HCT116 (cell line): ENCODE measurements at regions not wholly inside any gene's neighbourhood (a gene's known extent, or its start where the extent isn't known, plus 50 kb on each side); places are given as distances from the start of the nearest gene placed in this dataset.

Experiments used
- ATAC-seq: fragments of 200-7000 bp; cut with Tn5 transposase; 2 replicates; pipeline ENCODE4 v1.9.1; 2020; ENCODE audit warnings: mild to moderate bottlenecking, moderate library complexity
- BruUV-seq: library from RNA; stranded (reverse); fragments of 400-500 nt; replicated peaks from 2 replicates; lab custom pipeline; 2021; lab: Mats Ljungman, UMichigan
- CTCF ChIA-PET: fragments of 300-600 bp; sonication (Branson Sonifier 250); formaldehyde crosslinking; loops from one replicate; lab custom pipeline; 2021; ENCODE audit warnings: antibody characterized with exemption; lab: Charles Lee
- POLR2A ChIA-PET: fragments of 300-600, 350-600 bp; sonication (Branson Sonifier 250); formaldehyde crosslinking; loops from one replicate; lab custom pipeline; 2021; ENCODE audit warnings: antibody characterized with exemption; lab: Charles Lee
- RAD21 ChIA-PET, 2 experiments: fragments of 300-600 bp; sonication (Branson Sonifier 250); formaldehyde crosslinking; loops; one replicate each; lab custom pipeline; 2023; ENCODE audit warnings: low total read pairs in 2 of 2; ENCODE audit not compliant: uncharacterized antibody in 2 of 2, unreplicated experiment in 2 of 2, low non-redundant PET in 1 of 2; lab: Charles Lee
- DNase-seq: peaks from one replicate; pipeline ENCODE4 v3.0.0-alpha.2; 2010; ENCODE audit warnings: low read depth, low spot score
- H2AFZ ChIP-seq: fragments of 200-600 bp; shearing (Covaris generic), sonication (generic); 2 replicates; pipeline ENCODE4 v1.6.1; 2017; ENCODE audit warnings: low read depth, mixed run types, mixed read lengths, antibody characterized with exemption, low read length; ENCODE audit not compliant: poor library complexity, severe bottlenecking
- H3K27ac ChIP-seq: 2 replicates; pipeline ENCODE4 v1.5.1; 2012; ENCODE audit warnings: low read depth, low read length
- H3K27me3 ChIP-seq: fragments of 200-600 bp; sonication (generic); 2 replicates; pipeline ENCODE4 v1.6.1; 2016; ENCODE audit warnings: mixed run types, low read length, mixed read lengths; ENCODE audit not compliant: insufficient read depth
- H3K36me3 ChIP-seq, 2 experiments: fragments of 200-500 bp in 1 of 2; fragments of 200-600 bp in 1 of 2; sonication (Bioruptor generic) in 1 of 2; sonication (generic) in 1 of 2; 2 replicates each; pipeline versions ENCODE4 v1.5.1 to v1.6.1; 2014 to 2016; ENCODE audit warnings: low read length in 2 of 2, inconsistent platforms in 1 of 2, mixed read lengths in 1 of 2, mixed run types in 1 of 2; ENCODE audit not compliant: insufficient read depth in 2 of 2, control insufficient read depth in 1 of 2
- H3K4me1 ChIP-seq, 2 experiments: fragments of 200-600 bp in 1 of 2; sonication (generic) in 1 of 2; 2 replicates each; pipeline versions ENCODE4 v1.5.1 to v1.6.1; 2012 to 2017; ENCODE audit warnings: low read length in 2 of 2, inconsistent platforms in 1 of 2, mild to moderate bottlenecking in 1 of 2, mixed read lengths in 1 of 2, mixed run types in 1 of 2, moderate library complexity in 1 of 2; ENCODE audit not compliant: insufficient read depth in 2 of 2, control insufficient read depth in 1 of 2
- H3K4me2 ChIP-seq: fragments of 200-600 bp; sonication (generic); 2 replicates; pipeline ENCODE4 v1.6.1; 2017; ENCODE audit warnings: mixed run types, low read length, mixed read lengths
- H3K4me3 ChIP-seq, 2 experiments: fragments of 200-600 bp in 1 of 2; sonication (generic) in 1 of 2; replicated peaks in 1 of 2; 2 replicates each; pipeline ENCODE4 v1.5.1; 2011 to 2016; ENCODE audit warnings: low read length in 2 of 2, control low read depth in 1 of 2, low read depth in 1 of 2, mild to moderate bottlenecking in 1 of 2, mixed read lengths in 1 of 2, mixed run types in 1 of 2
- H3K79me2 ChIP-seq: fragments of 200-600 bp; sonication (generic); 2 replicates; pipeline ENCODE4 v1.6.1; 2017; ENCODE audit warnings: mild to moderate bottlenecking, mixed run types, low read length, moderate library complexity, mixed read lengths; ENCODE audit not compliant: insufficient read depth
- H3K9ac ChIP-seq: fragments of 200-600 bp; sonication (generic); 2 replicates; pipeline ENCODE4 v1.6.1; 2016; ENCODE audit warnings: low read length, mixed read lengths
- H3K9me2 ChIP-seq: fragments of 200-600 bp; sonication (generic), shearing (Covaris generic); 2 replicates; pipeline ENCODE4 v1.6.1; 2017; ENCODE audit warnings: mixed run types, mild to moderate bottlenecking, moderate library complexity; ENCODE audit not compliant: insufficient read depth
- H3K9me3 ChIP-seq, 2 experiments: fragments of 200-500 bp in 1 of 2; fragments of 200-600 bp in 1 of 2; sonication (Bioruptor generic) in 1 of 2; sonication (generic) in 1 of 2; 2 replicates each; pipeline ENCODE4 v1.6.1; 2014 to 2017; ENCODE audit warnings: low read length in 2 of 2, mixed read lengths in 2 of 2, inconsistent platforms in 1 of 2, low read depth in 1 of 2, mild to moderate bottlenecking in 1 of 2, mixed run types in 1 of 2, moderate library complexity in 1 of 2; ENCODE audit not compliant: control insufficient read depth in 1 of 2, insufficient read depth in 1 of 2
- H4K20me1 ChIP-seq: fragments of 200-600 bp; sonication (generic), shearing (Covaris generic); 2 replicates; pipeline ENCODE4 v1.6.1; 2017; ENCODE audit warnings: mixed run types, mild to moderate bottlenecking, moderate library complexity; ENCODE audit not compliant: insufficient read depth
- CBX3 ChIP-seq: IDR thresholded peaks from 2 replicates; pipeline ENCODE4 v1.6.1; 2012; ENCODE audit warnings: low read depth
- CTCF ChIP-seq, 3 experiments: fragments of 200-600 bp in 1 of 3; sonication (generic) in 1 of 3; IDR thresholded peaks in 2 of 3; conservative IDR thresholded peaks in 1 of 3; 2 replicates each; pipeline ENCODE4 v1.5.1; 2012 to 2017; ENCODE audit warnings: low read depth in 2 of 3, low read length in 2 of 3, antibody characterized with exemption in 1 of 3, borderline replicate concordance in 1 of 3, control low read depth in 1 of 3, mild to moderate bottlenecking in 1 of 3, mixed read lengths in 1 of 3, mixed run types in 1 of 3, moderate library complexity in 1 of 3; ENCODE audit not compliant: insufficient read depth in 1 of 3
- EGR1 ChIP-seq: IDR thresholded peaks from 2 replicates; pipeline ENCODE4 v1.6.1; 2012; ENCODE audit warnings: low read depth
- ELF1 ChIP-seq: IDR thresholded peaks from 2 replicates; pipeline ENCODE4 v1.6.1; 2012; ENCODE audit warnings: low read depth, borderline replicate concordance
- FOSL1 ChIP-seq: IDR thresholded peaks from 2 replicates; pipeline ENCODE4 v1.6.1; 2012; ENCODE audit warnings: low read depth
- POLR2A ChIP-seq: IDR thresholded peaks from 2 replicates; pipeline ENCODE4 v1.7.0; 2011; ENCODE audit warnings: borderline replicate concordance; ENCODE audit not compliant: insufficient read depth, insufficient read length; ENCODE audit errors: extremely low read depth
- REST ChIP-seq: IDR thresholded peaks from 2 replicates; pipeline ENCODE4 v1.6.1; 2012; ENCODE audit warnings: low read depth
- SIN3A ChIP-seq: IDR thresholded peaks from 2 replicates; pipeline ENCODE4 v1.6.1; 2012; ENCODE audit warnings: low read depth
- SP1 ChIP-seq: IDR thresholded peaks from 2 replicates; pipeline ENCODE4 v1.6.1; 2012; ENCODE audit warnings: low read depth
- SRF ChIP-seq: IDR thresholded peaks from 2 replicates; pipeline ENCODE4 v1.6.1; 2012; ENCODE audit warnings: low read depth
- YY1 ChIP-seq: IDR thresholded peaks from 2 replicates; pipeline ENCODE4 v1.6.1; 2011; ENCODE audit warnings: low read length, low read depth, moderate library complexity, mild to moderate bottlenecking; ENCODE audit not compliant: insufficient replicate concordance; ENCODE audit errors: extremely low read depth
- ZBTB33 ChIP-seq: IDR thresholded peaks from 2 replicates; pipeline ENCODE4 v1.6.1; 2011; ENCODE audit warnings: mild to moderate bottlenecking, low read length, moderate library complexity; ENCODE audit not compliant: insufficient replicate concordance; ENCODE audit errors: extremely low read depth
- ZNF274 ChIP-seq: fragments of 200-500 bp; sonication (Bioruptor generic); IDR thresholded peaks from 2 replicates; pipeline ENCODE4 v1.6.1; 2014; ENCODE audit warnings: mild to moderate bottlenecking, low read depth, low read length, inconsistent platforms
- intact Hi-C: fragments of 100-400 bp; cut with micrococcal nuclease; formaldehyde crosslinking; loops from 2 replicates; pipeline ENCODE4 v1.10.0; 2022

GRCh38 chr17:63041251-63041650, 75.2 kb downstream of the TANC2 start (continued):
- TF ChIP-seq ZBTB33, result no peak
- TF ChIP-seq, all 23 proteins: peak for 0

- RAD21 ChIA-PET, result no interaction called here
- Histone ChIP-seq H3K36me3 (no peaks in the 10 kb centered on the region), H3K79me2 (peaks cover 11% of the 10 kb centered on the region), H3K9ac (no peak overlapping the region), H3K4me1 (peaks cover 19% of the 10 kb centered on the region in 2 experiments), H3K27me3 (no peaks in the 10 kb centered on the region), H4K20me1 (no peaks in the 10 kb centered on the region), H2AFZ (no peak overlapping the region), H3K9me2 (no peaks in the 10 kb centered on the region; the same call in 1 of the 2 replicates), H3K4me3 (no peak overlapping the region), H3K4me2 (no peak overlapping the region), H3K9me3 (no peaks in the 10 kb centered on the region), H3K27ac (no peak overlapping the region)
- ATAC-seq (no peak), DNase-seq (no peak)
- POLR2A ChIA-PET, result interaction anchor here (1.4 kb wide), 1 partner anchor 9 kb away, joined by 4 read pairs; no protein-coding TSS in a partner anchor
- intact Hi-C loops, result no loop called here
- no TSS peak for BruUV-seq
- CTCF ChIA-PET, result interaction anchor here (1.1 kb wide), 2 partner anchors 9 to 46 kb away, joined by 3 to 4 read pairs; no protein-coding TSS in a partner anchor
- TF ChIP-seq SRF (no peak), POLR2A (no peak), SIN3A (no peak), SP1 (no peak), YY1 (no peak), CTCF (IDR thresholded peaks at IDR 0.05 in 2 of 3, conservative IDR thresholded peaks at IDR 0.05 in 1 of 3; ENCODE audit: borderline replicate concordance in 1 of 3, insufficient read depth in 1 of 3, low read depth in 2 of 3, low read length in 2 of 3) (no peak), ZNF274 (no peak), ZBTB33 (no peak), FOSL1 (no peak), EGR1 (no peak), ELF1 (no peak), REST (no peak), CBX3 (no peak)
Measured at GRCh38 chr17:63041722-63042121, 75.7 kb downstream of the TANC2 start.
